Effector CD8-positive, alpha-beta T cell (primary cell): ENCODE measurements at regions not wholly inside any gene's neighbourhood (a gene's known extent, or its start where the extent isn't known, plus 50 kb on each side); places are given as distances from the start of the nearest gene placed in this dataset.

ENCODE experiments used
- DNase-seq: peaks from one replicate; lab custom pipeline; 2025; lab: John Stamatoyannopoulos, UW

GRCh38 chr3:110101361-110101760, 764.0 kb upstream of the DPPA4 start:
- no peak for DNase-seq

GRCh38 chr3:110106805-110107204, 769.5 kb upstream of the DPPA4 start:
- DNase-seq = no peak

GRCh38 chr3:110123946-110124345, 786.6 kb upstream of the DPPA4 start:
- no peak for DNase-seq

GRCh38 chr3:110126065-110126464, 788.7 kb upstream of the DPPA4 start:
- no peak for DNase-seq

GRCh38 chr3:110133971-110134370, 796.6 kb upstream of the DPPA4 start:
- no peak for DNase-seq

GRCh38 chr3:110139048-110139447, 801.7 kb upstream of the DPPA4 start:
- no peak for DNase-seq

GRCh38 chr3:110139821-110140220, 802.5 kb upstream of the DPPA4 start:
- DNase-seq = no peak

GRCh38 chr3:110149763-110150162, 812.4 kb upstream of the DPPA4 start:
- DNase-seq = no peak

- no peak for DNase-seq
Measured at GRCh38 chr3:110157221-110157620, 819.9 kb upstream of the DPPA4 start.

GRCh38 chr3:110164632-110165369, 827.5 kb upstream of the DPPA4 start:
- DNase-seq = no peak

- DNase-seq = no peak
Measured at GRCh38 chr3:110165370-110165743, 828.0 kb upstream of the DPPA4 start.

- DNase-seq = no peak
Measured at GRCh38 chr3:110165753-110166152, 828.4 kb upstream of the DPPA4 start.

GRCh38 chr3:110166791-110167190, 829.4 kb upstream of the DPPA4 start:
- no peak for DNase-seq

GRCh38 chr3:110174908-110175307, 837.6 kb upstream of the DPPA4 start:
- no peak for DNase-seq

- no peak for DNase-seq
Measured at GRCh38 chr3:110178965-110179364, 841.6 kb upstream of the DPPA4 start.

GRCh38 chr3:110180733-110181132, 843.4 kb upstream of the DPPA4 start:
- DNase-seq = no peak

GRCh38 chr3:110181226-110181625, 843.9 kb upstream of the DPPA4 start:
- no peak for DNase-seq

- DNase-seq = no peak
Measured at GRCh38 chr3:110184536-110184935, 847.2 kb upstream of the DPPA4 start.

GRCh38 chr3:110193074-110193473, 855.7 kb upstream of the DPPA4 start:
- no peak for DNase-seq

GRCh38 chr3:110198717-110199587, 861.6 kb upstream of the DPPA4 start:
- no peak for DNase-seq

- DNase-seq = no peak
Measured at GRCh38 chr3:110199588-110199943, 862.2 kb upstream of the DPPA4 start.

- no peak for DNase-seq
Measured at GRCh38 chr3:110210086-110210660, 861.4 kb upstream of the NECTIN3 start.

- no peak for DNase-seq
Measured at GRCh38 chr3:110226645-110227044, 845.0 kb upstream of the NECTIN3 start.
